HG03342 (cell line): ENCODE measurements at regions not wholly inside any gene's neighbourhood (a gene's known extent, or its start where the extent isn't known, plus 50 kb on each side); places are given as distances from the start of the nearest gene placed in this dataset.

Experiments used
- ATAC-seq: cut with Tn5 transposase; IDR thresholded peaks from one replicate; pipeline ENCODE4 v1.9.1; 2021; ENCODE audit warnings: mild to moderate bottlenecking, moderate library complexity; ENCODE audit not compliant: unreplicated experiment

GRCh38 chr2:107285621-107286299 lies 399.8 kb upstream of the ST6GAL2 start:
- ATAC-seq: no peak

GRCh38 chr2:107290041-107290440 lies 404.1 kb upstream of the ST6GAL2 start:
- no peak for ATAC-seq

- ATAC-seq: no peak
Observed at GRCh38 chr2:107303964-107304363, 418.0 kb upstream of the ST6GAL2 start.

GRCh38 chr2:107305966-107306365 lies 420.0 kb upstream of the ST6GAL2 start:
- ATAC-seq: no peak

- ATAC-seq: no peak
Observed at GRCh38 chr2:107306881-107307280, 420.9 kb upstream of the ST6GAL2 start.

- ATAC-seq: no peak
Observed at GRCh38 chr2:107308835-107309234, 422.9 kb upstream of the ST6GAL2 start.

- no peak for ATAC-seq
Observed at GRCh38 chr2:107312240-107312639, 426.3 kb upstream of the ST6GAL2 start.

- ATAC-seq: no peak
Observed at GRCh38 chr2:107313316-107313715, 427.3 kb upstream of the ST6GAL2 start.

- no peak for ATAC-seq
Observed at GRCh38 chr2:107320881-107321280, 434.9 kb upstream of the ST6GAL2 start.

- no peak for ATAC-seq
Observed at GRCh38 chr2:107322416-107322815, 436.4 kb upstream of the ST6GAL2 start.

- ATAC-seq: no peak
Observed at GRCh38 chr2:107323946-107324565, 438.1 kb upstream of the ST6GAL2 start.

- no peak for ATAC-seq
Observed at GRCh38 chr2:107325981-107326786, 440.2 kb upstream of the ST6GAL2 start.

- ATAC-seq: no peak
Observed at GRCh38 chr2:107334306-107334705, 448.3 kb upstream of the ST6GAL2 start.

GRCh38 chr2:107336526-107336925 lies 450.6 kb upstream of the ST6GAL2 start:
- no peak for ATAC-seq

GRCh38 chr2:107337209-107337898 lies 451.4 kb upstream of the ST6GAL2 start:
- ATAC-seq: no peak

- ATAC-seq: no peak
Observed at GRCh38 chr2:107338059-107338458, 452.1 kb upstream of the ST6GAL2 start.

GRCh38 chr2:107338571-107338970 lies 452.6 kb upstream of the ST6GAL2 start:
- no peak for ATAC-seq

GRCh38 chr2:107340955-107341354 lies 455.0 kb upstream of the ST6GAL2 start:
- ATAC-seq: no peak

- no peak for ATAC-seq
Observed at GRCh38 chr2:107349329-107349728, 463.4 kb upstream of the ST6GAL2 start.

GRCh38 chr2:107354175-107354574 lies 468.2 kb upstream of the ST6GAL2 start:
- no peak for ATAC-seq

- no peak for ATAC-seq
Observed at GRCh38 chr2:107358362-107358761, 468.3 kb upstream of the RGPD4 start.
